Brain microvascular endothelial cell (primary cell): ENCODE measurements at regions not wholly inside any gene's neighbourhood (a gene's known extent, or its start where the extent isn't known, plus 50 kb on each side); places are given as distances from the start of the nearest gene placed in this dataset.
A peak's percentile ranks its signal among the peaks of the same experiment; 100 is the strongest.

ENCODE experiments used
- DNase-seq: peaks from one replicate; pipeline ENCODE4 v3.0.0-alpha.2; 2020
- H3K27ac ChIP-seq: fragments of 250-450 bp; sonication (Bioruptor Pico); 2 replicates; pipeline ENCODE4 v1.5.1; 2020; ENCODE audit warnings: mild to moderate bottlenecking, moderate library complexity
- H3K27me3 ChIP-seq: fragments of 250-450 bp; sonication (Bioruptor Pico); replicated peaks from 2 replicates; pipeline ENCODE4 v1.5.1; 2020; ENCODE audit warnings: mild to moderate bottlenecking
- H3K36me3 ChIP-seq: fragments of 250-450 bp; sonication (Bioruptor Pico); replicated peaks from 2 replicates; pipeline ENCODE4 v1.5.1; 2020; ENCODE audit warnings: mild to moderate bottlenecking
- H3K4me3 ChIP-seq: 2 replicates; pipeline ENCODE4 v1.5.1; 2011; ENCODE audit warnings: low read depth, mild to moderate bottlenecking, control low read depth, low read length, moderate library complexity
- in situ Hi-C: cut with HindIII; loops from 2 replicates; pipeline ENCODE4 v1.10.0; 2017; ENCODE audit warnings: low sequenced_read_pairs, low pct_ligation_motif_present
- TF ChIP-seq, protein P1 (sequence below): IDR thresholded peaks from 2 replicates; pipeline ENCODE4 v1.5.1; 2011; ENCODE audit warnings: low read depth, mild to moderate bottlenecking, moderate library complexity, low read length, control low read depth, inconsistent platforms; ENCODE audit errors: missing control alignments

DNA sequence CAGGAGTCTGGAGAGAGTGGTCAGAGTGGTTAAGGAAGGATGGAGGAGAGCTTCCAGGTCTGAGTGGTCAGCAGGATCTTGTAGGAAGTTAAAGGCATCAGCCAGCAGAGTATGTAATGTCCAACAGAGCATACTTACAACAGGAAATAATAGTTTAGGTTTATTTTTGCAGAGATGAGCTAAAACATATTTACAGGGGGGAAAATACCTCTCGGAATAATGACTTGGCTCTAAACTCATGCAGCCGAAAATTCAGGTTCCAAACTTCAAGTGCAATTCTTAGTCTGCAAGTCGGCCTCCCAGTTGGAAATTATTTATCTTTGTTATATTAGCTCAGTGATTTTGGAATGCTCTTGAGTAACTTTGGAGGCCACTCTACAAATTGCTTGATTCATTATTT lies 385.0 kb upstream of the C2CD4B start:
- Histone ChIP-seq H3K36me3 (no peaks in the 10 kb centered on the region), H3K27me3 (no peaks in the 10 kb centered on the region), H3K4me3 (no peak overlapping the region), H3K27ac (no peak overlapping the region)
- no peak for DNase-seq
- TF ChIP-seq, protein P1, sequence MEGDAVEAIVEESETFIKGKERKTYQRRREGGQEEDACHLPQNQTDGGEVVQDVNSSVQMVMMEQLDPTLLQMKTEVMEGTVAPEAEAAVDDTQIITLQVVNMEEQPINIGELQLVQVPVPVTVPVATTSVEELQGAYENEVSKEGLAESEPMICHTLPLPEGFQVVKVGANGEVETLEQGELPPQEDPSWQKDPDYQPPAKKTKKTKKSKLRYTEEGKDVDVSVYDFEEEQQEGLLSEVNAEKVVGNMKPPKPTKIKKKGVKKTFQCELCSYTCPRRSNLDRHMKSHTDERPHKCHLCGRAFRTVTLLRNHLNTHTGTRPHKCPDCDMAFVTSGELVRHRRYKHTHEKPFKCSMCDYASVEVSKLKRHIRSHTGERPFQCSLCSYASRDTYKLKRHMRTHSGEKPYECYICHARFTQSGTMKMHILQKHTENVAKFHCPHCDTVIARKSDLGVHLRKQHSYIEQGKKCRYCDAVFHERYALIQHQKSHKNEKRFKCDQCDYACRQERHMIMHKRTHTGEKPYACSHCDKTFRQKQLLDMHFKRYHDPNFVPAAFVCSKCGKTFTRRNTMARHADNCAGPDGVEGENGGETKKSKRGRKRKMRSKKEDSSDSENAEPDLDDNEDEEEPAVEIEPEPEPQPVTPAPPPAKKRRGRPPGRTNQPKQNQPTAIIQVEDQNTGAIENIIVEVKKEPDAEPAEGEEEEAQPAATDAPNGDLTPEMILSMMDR: no peak
- in situ Hi-C loops: no loop called here

DNA sequence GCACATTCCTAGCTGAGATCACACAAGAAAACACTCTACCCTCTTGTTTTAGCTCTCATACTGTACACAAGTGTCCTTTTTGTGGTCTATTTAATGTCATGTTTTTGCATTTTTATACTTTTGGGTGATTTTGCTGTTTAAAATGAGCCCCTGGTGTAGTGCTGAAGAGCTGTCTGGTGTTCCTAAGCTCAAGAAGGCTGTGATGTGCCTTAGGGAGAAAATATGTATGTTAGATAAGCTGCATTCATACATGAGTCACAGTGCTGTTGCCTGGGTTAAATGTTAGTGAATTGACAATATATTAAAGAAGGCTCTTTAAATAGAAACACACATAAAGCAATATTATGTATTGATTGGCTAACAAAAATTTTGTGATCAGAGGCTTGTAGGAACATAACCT lies 387.4 kb upstream of the C2CD4B start:
- no peaks in the 10 kb centered on the region for H3K27me3 ChIP-seq
- no peak overlapping the region for H3K4me3 ChIP-seq
- in situ Hi-C loops: no loop called here
- no peak for DNase-seq
- H3K36me3 ChIP-seq: no peaks in the 10 kb centered on the region
- TF ChIP-seq, protein P1: no peak
- no peak overlapping the region for H3K27ac ChIP-seq

DNA sequence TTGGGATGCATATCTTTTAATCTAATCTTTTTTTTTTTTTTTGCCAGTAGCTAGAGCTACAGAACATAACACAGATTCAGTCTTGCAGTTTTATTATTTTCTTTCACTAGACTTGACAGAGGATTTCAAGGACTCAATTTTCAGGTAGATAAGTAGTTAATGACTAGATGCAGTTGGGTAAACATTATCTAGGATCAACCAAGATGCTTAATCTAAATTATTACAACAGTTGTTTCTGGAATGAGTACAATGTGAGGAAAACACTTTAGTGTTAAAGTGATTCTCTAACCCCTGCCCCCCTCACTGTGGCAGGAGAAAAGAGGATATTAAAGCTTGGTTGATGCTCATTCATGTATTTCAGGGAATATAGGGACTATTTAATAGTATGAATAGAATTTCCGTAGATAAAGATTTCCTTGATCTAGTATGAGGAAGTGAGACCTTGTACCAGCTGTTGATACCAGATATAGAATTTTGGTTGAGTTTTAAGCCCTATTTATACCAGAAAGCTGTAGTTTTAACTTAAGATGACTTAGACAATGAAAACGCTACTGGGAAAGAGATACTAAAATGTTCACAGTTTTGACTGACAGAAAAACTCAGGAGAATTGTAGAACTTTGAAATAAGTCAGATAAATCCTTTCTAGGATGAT lies 389.0 kb upstream of the C2CD4B start:
- DNase-seq: no peak
- Histone ChIP-seq H3K27ac (no peak overlapping the region), H3K4me3 (no peak overlapping the region), H3K36me3 (no peaks in the 10 kb centered on the region), H3K27me3 (no peaks in the 10 kb centered on the region)
- in situ Hi-C loops: no loop called here
- TF ChIP-seq, protein P1: no peak

DNA sequence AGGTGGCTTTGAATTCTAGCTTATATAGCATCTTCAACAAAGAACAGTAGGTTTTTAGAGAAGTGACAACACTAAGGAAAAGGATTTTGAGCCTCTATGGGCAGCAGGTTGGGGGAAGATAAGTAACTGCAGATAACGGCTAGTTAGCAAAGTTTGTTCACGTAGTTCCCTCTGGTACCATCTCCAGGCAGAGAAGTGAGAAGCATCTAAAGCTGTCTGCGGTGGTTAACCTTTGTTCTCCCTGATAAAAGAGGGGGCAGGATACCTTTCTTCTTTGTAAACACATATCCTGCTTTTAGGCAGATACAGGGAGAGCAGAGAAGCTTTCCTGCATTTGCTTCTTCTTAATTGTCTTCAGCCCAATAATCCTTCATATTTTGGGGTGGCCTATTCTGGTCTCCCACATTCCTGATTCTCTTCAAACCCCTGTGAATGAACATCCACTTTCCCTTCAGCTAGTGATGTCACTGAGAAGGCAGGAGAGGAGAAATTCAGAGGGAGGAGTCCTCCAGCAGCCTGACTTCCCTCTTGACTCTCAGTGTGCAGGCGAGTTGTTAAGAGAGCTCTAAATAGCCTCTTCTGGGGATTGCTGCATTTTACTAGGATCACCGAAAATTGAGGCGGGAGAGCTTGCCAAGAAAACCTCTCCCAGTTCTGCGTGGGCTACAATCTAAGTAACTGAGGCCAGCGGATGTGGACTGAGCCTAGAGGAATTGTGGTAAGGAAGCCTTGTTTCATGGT lies 393.7 kb upstream of the C2CD4B start:
- TF ChIP-seq, protein P1: no peak
- no peaks in the 10 kb centered on the region for H3K36me3 ChIP-seq
- no peak overlapping the region for H3K27ac ChIP-seq
- in situ Hi-C loops: no loop called here
- H3K4me3 ChIP-seq: no peak overlapping the region
- peak; percentile 47 for DNase-seq
- no peaks in the 10 kb centered on the region for H3K27me3 ChIP-seq

DNA sequence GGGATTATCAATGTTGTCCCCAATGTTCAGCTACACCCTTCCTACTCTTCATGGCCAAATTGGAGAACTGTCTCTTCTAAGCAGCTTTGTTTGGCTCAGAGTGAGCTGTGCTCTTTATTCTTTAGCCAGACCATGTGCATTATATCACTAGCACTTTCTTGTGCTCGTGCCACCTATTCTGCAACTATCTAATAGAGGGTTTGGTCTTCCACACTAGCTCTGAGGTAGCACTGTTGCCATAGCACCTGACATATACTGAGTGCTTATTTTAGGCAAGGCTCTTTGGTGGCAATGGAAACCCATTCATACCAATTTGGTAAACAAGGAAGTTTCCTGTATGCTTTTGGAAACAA lies 394.3 kb upstream of the C2CD4B start:
- in situ Hi-C loops: no loop called here

More for the DNA sequence above, 394.3 kb upstream of the C2CD4B start:
- Histone ChIP-seq H3K27ac (no peak overlapping the region), H3K4me3 (no peak overlapping the region), H3K36me3 (no peaks in the 10 kb centered on the region), H3K27me3 (no peaks in the 10 kb centered on the region)
- TF ChIP-seq, protein P1: no peak
- no peak for DNase-seq
